A673 (cell line): ENCODE measurements at regions not wholly inside any gene's neighbourhood (a gene's known extent, or its start where the extent isn't known, plus 50 kb on each side); places are given as distances from the start of the nearest gene placed in this dataset.

Experiments used
- BruUV-seq: library from RNA; stranded (reverse); fragments of 400-500 nt; replicated peaks from 2 replicates; lab custom pipeline; 2021; lab: Mats Ljungman, UMichigan
- CTCF ChIA-PET: fragments of 300-600 bp; sonication (Branson Sonifier 250); formaldehyde crosslinking; loops from one replicate; lab custom pipeline; 2022; ENCODE audit warnings: antibody characterized with exemption; lab: Charles Lee
- POLR2A ChIA-PET: fragments of 300-600 bp; sonication (Branson Sonifier 250); formaldehyde crosslinking; loops from one replicate; lab custom pipeline; 2022; ENCODE audit warnings: antibody characterized with exemption; ENCODE audit not compliant: low non-redundant PET; lab: Charles Lee
- DNase-seq: peaks from one replicate; pipeline ENCODE4 v3.0.0-alpha.2; 2015; ENCODE audit warnings: low spot score
- H3K27ac ChIP-seq: fragments of 200-600 bp; sonication (generic); 2 replicates; pipeline ENCODE4 v1.5.1; 2016; ENCODE audit warnings: mixed run types, low read depth, mild to moderate bottlenecking, mixed read lengths, antibody characterized with exemption, low read length; ENCODE audit not compliant: poor library complexity, severe bottlenecking
- H3K27me3 ChIP-seq: fragments of 200-600 bp; sonication (generic); replicated peaks from 2 replicates; pipeline ENCODE4 v1.6.1; 2017; ENCODE audit warnings: mixed run types, low read depth, mild to moderate bottlenecking, mixed read lengths, antibody characterized with exemption, low read length; ENCODE audit not compliant: insufficient read depth, poor library complexity
- H3K36me3 ChIP-seq: fragments of 200-600 bp; sonication (generic); 2 replicates; pipeline ENCODE4 v1.6.1; 2016; ENCODE audit warnings: mixed run types, mild to moderate bottlenecking, mixed read lengths, antibody characterized with exemption, low read length; ENCODE audit not compliant: insufficient read depth, poor library complexity, severe bottlenecking
- H3K4me1 ChIP-seq: fragments of 200-600 bp; sonication (generic); 2 replicates; pipeline ENCODE4 v1.6.1; 2017; ENCODE audit warnings: mixed run types, mild to moderate bottlenecking, mixed read lengths, antibody characterized with exemption, low read length; ENCODE audit not compliant: insufficient read depth, poor library complexity, severe bottlenecking
- H3K4me3 ChIP-seq: fragments of 200-600 bp; sonication (generic); 2 replicates; pipeline ENCODE4 v1.5.1; 2016; ENCODE audit warnings: low read depth, mixed run types, mild to moderate bottlenecking, mixed read lengths, low read length; ENCODE audit not compliant: poor library complexity, severe bottlenecking
- H3K9me3 ChIP-seq: fragments of 200-600 bp; sonication (generic); 2 replicates; pipeline ENCODE4 v1.6.1; 2016; ENCODE audit warnings: mixed run types, low read depth, mild to moderate bottlenecking, mixed read lengths, antibody characterized with exemption, low read length; ENCODE audit not compliant: poor library complexity, severe bottlenecking
- CTCF ChIP-seq: fragments of 300-800, 200-600 bp; sonication (generic); conservative IDR thresholded peaks from 2 replicates; pipeline ENCODE4 v1.5.1; 2017; ENCODE audit warnings: low read depth, mild to moderate bottlenecking, antibody characterized with exemption, low read length, moderate library complexity, mixed read lengths
- EZH2 ChIP-seq: fragments of 200-600 bp; sonication (generic); IDR thresholded peaks from 2 replicates; pipeline ENCODE4 v1.6.1; 2017; ENCODE audit warnings: borderline replicate concordance, low read depth, mild to moderate bottlenecking, mixed read lengths, antibody characterized with exemption, low read length; ENCODE audit not compliant: poor library complexity, severe bottlenecking
- intact Hi-C: fragments of 100-400 bp; cut with micrococcal nuclease; formaldehyde crosslinking; loops from one replicate; pipeline ENCODE4 v1.10.0; 2022; ENCODE audit not compliant: unreplicated experiment

DNA sequence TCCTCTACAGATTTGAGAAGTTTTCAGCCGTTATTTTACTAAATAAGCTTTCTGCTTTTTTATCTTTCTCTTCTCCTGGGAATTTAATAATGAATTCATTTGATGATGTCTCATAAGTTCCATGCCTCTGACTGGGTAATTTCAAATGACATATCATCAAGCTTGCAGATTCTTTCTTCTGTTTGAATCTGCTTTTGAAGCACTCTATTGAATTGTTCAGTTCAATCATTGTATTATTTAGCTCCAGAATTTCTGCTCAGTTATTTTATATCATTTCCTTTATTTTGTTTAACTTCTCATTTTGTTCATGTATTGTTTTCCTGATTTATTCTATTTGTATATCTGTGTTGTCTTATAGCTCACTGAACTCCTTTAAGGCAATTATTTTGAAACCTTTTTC is 196.9 kb upstream of the CNTNAP2 start:
- BruUV-seq: no TSS peak
- H3K4me1 ChIP-seq: no peaks in the 10 kb centered on the region
- H3K27me3 ChIP-seq: no peaks in the 10 kb centered on the region
- no peak for DNase-seq
- ChIA-PET CTCF (no interaction called here), POLR2A (no interaction called here)
- H3K9me3 ChIP-seq: peaks cover 8% of the 10 kb centered on the region
- no peak overlapping the region for H3K4me3 ChIP-seq
- intact Hi-C loops: no loop called here
- no peak overlapping the region for H3K27ac ChIP-seq
- no peaks in the 10 kb centered on the region for H3K36me3 ChIP-seq
- TF ChIP-seq CTCF (no peak), EZH2 (no peak)

GRCh38 chr7:145916776-145917175 is 199.8 kb upstream of the CNTNAP2 start:
- H3K27ac ChIP-seq: no peak overlapping the region
- H3K36me3 ChIP-seq: no peaks in the 10 kb centered on the region
- no TSS peak for BruUV-seq
- ChIA-PET CTCF (no interaction called here), POLR2A (no interaction called here)
- peaks cover 8% of the 10 kb centered on the region for H3K9me3 ChIP-seq
- no peak for TF ChIP-seq CTCF
- no peak for TF ChIP-seq EZH2
- no peak overlapping the region for H3K4me3 ChIP-seq
- no peaks in the 10 kb centered on the region for H3K27me3 ChIP-seq
- DNase-seq: no peak
- intact Hi-C loops: no loop called here
- no peaks in the 10 kb centered on the region for H3K4me1 ChIP-seq

DNA sequence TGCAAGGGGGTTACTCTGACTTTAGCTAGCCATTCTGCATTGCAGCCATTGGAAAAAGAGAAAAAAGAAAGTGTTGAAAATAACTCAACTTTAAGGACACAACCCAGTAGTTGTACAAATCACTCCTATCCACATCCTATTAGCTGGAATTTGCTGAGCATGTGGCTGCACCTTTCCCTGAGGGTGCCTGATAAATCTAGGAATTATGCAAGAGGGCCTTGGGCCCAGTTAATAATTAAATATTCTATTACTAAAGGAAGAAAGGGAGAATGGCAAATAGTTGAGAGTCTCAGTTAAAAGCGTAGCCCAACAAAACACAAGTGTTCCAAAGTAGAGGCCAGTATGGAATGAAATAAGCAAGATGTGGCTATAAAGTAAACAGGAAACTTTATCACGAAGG is 200.9 kb upstream of the CNTNAP2 start:
- H3K9me3 ChIP-seq: no peaks in the 10 kb centered on the region
- no peak overlapping the region for H3K27ac ChIP-seq
- CTCF ChIA-PET: no interaction called here
- no peak for DNase-seq
- TF ChIP-seq EZH2: no peak
- no peak for TF ChIP-seq CTCF
- H3K4me1 ChIP-seq: no peaks in the 10 kb centered on the region
- H3K4me3 ChIP-seq: no peak overlapping the region
- no TSS peak for BruUV-seq
- no peaks in the 10 kb centered on the region for H3K27me3 ChIP-seq
- POLR2A ChIA-PET: interaction anchor here (0.6 kb wide), 1 partner anchor 42 kb away, joined by 3 read pairs; no protein-coding TSS in a partner anchor
- no peaks in the 10 kb centered on the region for H3K36me3 ChIP-seq
- intact Hi-C loops: no loop called here
